HFF-Myc (cell line): ENCODE measurements at regions not wholly inside any gene's neighbourhood (a gene's known extent, or its start where the extent isn't known, plus 50 kb on each side); places are given as distances from the start of the nearest gene placed in this dataset.

Experiments used
- DNase-seq: peaks from one replicate; pipeline ENCODE4 v3.0.0-alpha.2; 2011; ENCODE audit warnings: low read depth; ENCODE audit errors: extremely low read depth
- H3K4me3 ChIP-seq: replicated peaks from 2 replicates; pipeline ENCODE4 v1.5.1; 2011; ENCODE audit warnings: low read depth, mild to moderate bottlenecking, control low read depth, low read length
- CTCF ChIP-seq: IDR thresholded peaks from 2 replicates; pipeline ENCODE4 v1.5.1; 2012; ENCODE audit warnings: mild to moderate bottlenecking, low read depth, low read length, control low read depth; ENCODE audit errors: missing control alignments

- no peak overlapping the region for H3K4me3 ChIP-seq
- TF ChIP-seq CTCF = no peak
- no peak for DNase-seq
Measured at GRCh38 chr5:120901199-120901598, 437.1 kb downstream of the PRR16 start.

GRCh38 chr5:120907953-120908352 is 443.9 kb downstream of the PRR16 start:
- no peak overlapping the region for H3K4me3 ChIP-seq
- TF ChIP-seq CTCF = no peak

GRCh38 chr5:120910629-120911028 is 446.5 kb downstream of the PRR16 start:
- no peak overlapping the region for H3K4me3 ChIP-seq
- no peak for TF ChIP-seq CTCF
- DNase-seq = no peak

More at GRCh38 chr5:120907953-120908352, 443.9 kb downstream of the PRR16 start:
- DNase-seq = no peak

- no peak overlapping the region for H3K4me3 ChIP-seq
- no peak for DNase-seq
- TF ChIP-seq CTCF = no peak
Measured at GRCh38 chr5:120913396-120913795, 449.3 kb downstream of the PRR16 start.

GRCh38 chr5:120917214-120917758 is 453.2 kb downstream of the PRR16 start:
- no peak for TF ChIP-seq CTCF
- DNase-seq = no peak
- no peak overlapping the region for H3K4me3 ChIP-seq

GRCh38 chr5:120919017-120919416 is 454.9 kb downstream of the PRR16 start:
- TF ChIP-seq CTCF = no peak
- H3K4me3 ChIP-seq = no peak overlapping the region
- DNase-seq = no peak

GRCh38 chr5:120923026-120923425 is 458.9 kb downstream of the PRR16 start:
- H3K4me3 ChIP-seq = no peak overlapping the region
- TF ChIP-seq CTCF = no peak
- DNase-seq = no peak
